IMR-90 (cell line): ENCODE measurements at regions not wholly inside any gene's neighbourhood (a gene's known extent, or its start where the extent isn't known, plus 50 kb on each side); places are given as distances from the start of the nearest gene placed in this dataset.

ENCODE experiments used
- ATAC-seq: fragments of 200-7000 bp; cut with Tn5 transposase; 2 replicates; pipeline ENCODE4 v1.9.1; 2020; ENCODE audit warnings: low read depth, mild to moderate bottlenecking, moderate library complexity
- BruUV-seq: library from RNA; stranded (reverse); fragments of 400-500 nt; replicated peaks from 2 replicates; lab custom pipeline; 2021; lab: Mats Ljungman, UMichigan
- CTCF ChIA-PET: fragments of 300-600 bp; formaldehyde crosslinking; extraction: SDS; loops from one replicate; lab custom pipeline; 2021; ENCODE audit warnings: antibody characterized with exemption; lab: Yijun Ruan, JAX
- POLR2A ChIA-PET: fragments of 300-600 bp; sonication (Branson Sonifier 250); formaldehyde crosslinking; loops from one replicate; lab custom pipeline; 2022; ENCODE audit warnings: antibody characterized with exemption; ENCODE audit not compliant: unreplicated experiment; lab: Charles Lee
- DNase-seq: peaks from one replicate; pipeline ENCODE4 v3.0.0; 2013
- H2AFZ ChIP-seq: replicated peaks from 2 replicates; pipeline ENCODE3; 2013; ENCODE audit warnings: low read length, mild to moderate bottlenecking; ENCODE audit not compliant: poor library complexity
- H2AK5ac ChIP-seq: 2 replicates; pipeline ENCODE4 v1.6.1; 2013; ENCODE audit warnings: low read depth, low read length, inconsistent platforms
- H2AK9ac ChIP-seq: replicated peaks from 2 replicates; pipeline ENCODE3; 2013; ENCODE audit warnings: mild to moderate bottlenecking, low read depth, low read length, moderate library complexity; ENCODE audit not compliant: poor library complexity
- H2BK120ac ChIP-seq: 2 replicates; pipeline ENCODE4 v1.6.1; 2013; ENCODE audit warnings: low read depth, low read length, inconsistent platforms
- H2BK15ac ChIP-seq: 3 replicates; pipeline ENCODE4 v1.6.1; 2013; ENCODE audit warnings: low read depth, low read length, inconsistent platforms
- H2BK20ac ChIP-seq: 2 replicates; pipeline ENCODE4 v1.6.1; 2013; ENCODE audit warnings: low read depth, mild to moderate bottlenecking, inconsistent platforms, low read length, moderate library complexity
- H2BK5ac ChIP-seq: 2 replicates; pipeline ENCODE4 v1.6.1; 2013; ENCODE audit warnings: mild to moderate bottlenecking, low read depth, low read length, inconsistent platforms; ENCODE audit not compliant: poor library complexity, severe bottlenecking
- H3K14ac ChIP-seq: replicated peaks from 2 replicates; pipeline ENCODE4 v1.6.1; 2013; ENCODE audit warnings: low read depth, low read length, inconsistent platforms
- H3K18ac ChIP-seq: 2 replicates; pipeline ENCODE4 v1.6.1; 2013; ENCODE audit warnings: low read depth, low read length, control low read depth
- H3K23ac ChIP-seq: 2 replicates; pipeline ENCODE4 v1.6.1; 2013; ENCODE audit warnings: low read depth, low read length, inconsistent platforms
- H3K27ac ChIP-seq: 2 replicates; pipeline ENCODE4 v1.5.1; 2013; ENCODE audit warnings: mild to moderate bottlenecking, control low read depth, low read length; ENCODE audit not compliant: insufficient read depth
- H3K27me3 ChIP-seq: 2 replicates; pipeline ENCODE4 v1.6.1; 2013; ENCODE audit warnings: low read length; ENCODE audit not compliant: control insufficient read depth, insufficient read depth
- H3K36me3 ChIP-seq: 2 replicates; pipeline ENCODE4 v1.6.1; 2013; ENCODE audit warnings: low read length, mixed read lengths; ENCODE audit not compliant: control insufficient read depth, insufficient read depth
- H3K4ac ChIP-seq: 2 replicates; pipeline ENCODE4 v1.6.1; 2013; ENCODE audit warnings: low read depth, low read length, inconsistent platforms
- H3K4me1 ChIP-seq: 2 replicates; pipeline ENCODE4 v1.6.1; 2013; ENCODE audit warnings: low read length, mixed read lengths; ENCODE audit not compliant: control insufficient read depth, insufficient read depth
- H3K4me2 ChIP-seq: 2 replicates; pipeline ENCODE4 v1.6.1; 2013; ENCODE audit warnings: low read depth, mild to moderate bottlenecking, control low read depth, low read length, moderate library complexity
- H3K4me3 ChIP-seq: 2 replicates; pipeline ENCODE4 v1.5.1; 2013; ENCODE audit warnings: low read depth, mild to moderate bottlenecking, control low read depth, low read length, moderate library complexity; ENCODE audit not compliant: insufficient read depth
- H3K56ac ChIP-seq: 2 replicates; pipeline ENCODE4 v1.6.1; 2013; ENCODE audit warnings: low read length, inconsistent platforms; ENCODE audit not compliant: insufficient read depth; ENCODE audit errors: extremely low read depth
- H3K79me1 ChIP-seq, 2 experiments: 2 replicates each; pipeline ENCODE4 v1.6.1; 2013; ENCODE audit warnings: low read length in 2 of 2, inconsistent platforms in 1 of 2, low read depth in 1 of 2
- H3K9ac ChIP-seq: 2 replicates; pipeline ENCODE4 v1.6.1; 2013; ENCODE audit warnings: low read depth, low read length, control low read depth
- H3K9me1 ChIP-seq: 2 replicates; pipeline ENCODE4 v1.6.1; 2013; ENCODE audit warnings: low read length, inconsistent platforms; ENCODE audit not compliant: insufficient read depth
- H3K9me3 ChIP-seq: 2 replicates; pipeline ENCODE4 v1.6.1; 2013; ENCODE audit warnings: low read length; ENCODE audit not compliant: control insufficient read depth, insufficient read depth
- H4K20me1 ChIP-seq: 2 replicates; pipeline ENCODE4 v1.6.1; 2013; ENCODE audit warnings: low read length, inconsistent platforms; ENCODE audit not compliant: insufficient read depth
- H4K5ac ChIP-seq: 2 replicates; pipeline ENCODE4 v1.6.1; 2013; ENCODE audit warnings: mild to moderate bottlenecking, low read depth, low read length, control low read depth
- H4K8ac ChIP-seq, 2 experiments: 2 replicates each; pipeline ENCODE4 v1.6.1; 2013; ENCODE audit warnings: low read depth in 2 of 2, low read length in 2 of 2, control low read depth in 1 of 2, inconsistent platforms in 1 of 2
- H4K91ac ChIP-seq: 2 replicates; pipeline ENCODE4 v1.6.1; 2013; ENCODE audit warnings: low read depth, low read length, inconsistent platforms; ENCODE audit not compliant: insufficient read depth
- CHD1 ChIP-seq: IDR thresholded peaks from 2 replicates; pipeline ENCODE4 v1.6.1; 2012; ENCODE audit warnings: low read depth, low read length, improper control_type of control experiment
- MAFK ChIP-seq: IDR thresholded peaks from 2 replicates; pipeline ENCODE4 v1.6.1; 2012; ENCODE audit warnings: low read depth, low read length, improper control_type of control experiment
- POLR2A ChIP-seq: IDR thresholded peaks from 2 replicates; pipeline ENCODE4 v1.6.1; 2012; ENCODE audit warnings: mild to moderate bottlenecking, low read depth, low read length
- RAD21 ChIP-seq: IDR thresholded peaks from 2 replicates; pipeline ENCODE4 v1.6.1; 2012; ENCODE audit warnings: low read length, improper control_type of control experiment
- RCOR1 ChIP-seq: IDR thresholded peaks from 2 replicates; pipeline ENCODE4 v1.6.1; 2012; ENCODE audit warnings: mild to moderate bottlenecking, low read length, improper control_type of control experiment; ENCODE audit not compliant: insufficient replicate concordance
- SMC3 ChIP-seq: fragments of 150-350 bp; IDR thresholded peaks from 2 replicates; pipeline ENCODE4 v1.6.1; 2016; ENCODE audit warnings: low read depth, mild to moderate bottlenecking, antibody characterized with exemption, low read length, moderate library complexity
- WGBS, 2 experiments: methylation state at CpG; one replicate each; pipeline versions ENCODE4 v1.1.5 to v1.1.7; 2013; ENCODE audit warnings: missing lambda C conversion rate in 2 of 2; ENCODE audit not compliant: insufficient read length in 1 of 2; ENCODE audit errors: extremely low coverage in 2 of 2; 5-methylcytosine and 5-hydroxymethylcytosine counted together
- dilution Hi-C: fragments of 300-500 bp; cut with HindIII; formaldehyde crosslinking; loops from one replicate; pipeline ENCODE4 v1.14.3; 2018; ENCODE audit warnings: low sequenced_read_pairs; ENCODE audit not compliant: unreplicated experiment
- in situ Hi-C: fragments of 300-500 bp; cut with MboI; formaldehyde crosslinking; loops from 3 replicates; pipeline ENCODE4 v1.14.3; 2019; ENCODE audit warnings: low sequenced_read_pairs, inconsistent platforms, mixed read lengths
- intact Hi-C: fragments of 100-400 bp; cut with micrococcal nuclease; formaldehyde crosslinking; loops from 2 replicates; pipeline ENCODE4 v1.10.0; 2022
- TF ChIP-seq, protein P1 (sequence below): conservative IDR thresholded peaks from 2 replicates; pipeline ENCODE4 v1.5.1; 2012; ENCODE audit warnings: mild to moderate bottlenecking, low read depth, low read length, improper control_type of control experiment

DNA sequence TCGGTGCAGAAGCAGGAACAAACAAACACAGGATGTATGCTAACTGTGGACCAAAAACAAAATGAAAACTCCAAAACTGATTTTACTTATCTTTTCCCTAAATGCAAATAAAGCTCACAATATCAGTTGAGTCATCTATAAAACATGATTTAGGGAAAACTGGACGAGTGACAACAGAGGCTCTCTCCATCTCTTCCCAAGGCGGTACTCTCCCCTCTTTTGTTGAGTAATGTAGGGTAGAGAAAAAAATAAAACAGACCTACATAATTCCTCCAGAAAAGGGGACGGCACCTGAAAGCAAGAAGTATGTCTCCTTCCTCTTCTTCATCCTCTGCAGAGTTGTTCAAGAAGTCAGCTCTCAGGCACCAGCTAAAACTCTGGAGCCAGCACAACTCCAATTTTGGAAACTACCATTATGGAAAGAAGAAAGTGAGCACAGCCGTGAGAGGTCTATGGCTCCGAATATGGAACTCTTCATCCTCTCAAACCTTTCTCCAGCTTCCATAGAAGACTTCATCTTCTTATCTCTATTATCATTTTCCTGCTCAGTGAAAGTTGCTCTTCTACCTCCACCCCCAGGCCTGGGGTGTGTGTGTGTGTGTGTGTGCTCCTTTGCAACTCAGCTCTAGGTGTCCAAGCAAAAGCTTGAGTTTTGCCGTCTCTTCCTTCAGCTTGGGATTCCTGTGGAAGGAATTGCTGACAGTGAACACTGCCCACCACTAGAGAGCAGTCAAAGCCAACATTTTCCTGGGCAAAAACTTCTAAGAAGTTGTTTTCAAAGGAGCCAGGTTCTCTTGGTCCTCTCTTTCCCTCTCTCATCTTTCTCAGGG lies 155.4 kb downstream of the DIO2 start:
- Histone ChIP-seq H3K23ac (no peak overlapping the region), H3K4me3 (no peak overlapping the region), H2AK5ac (no peak overlapping the region), H4K91ac (peak overlapping the region; percentile 33; the same call in 1 of the 2 replicates), H2AK9ac (no peak overlapping the region), H3K14ac (0 out of 2 replicates have a peak overlapping the region, but pooled peaks have one; percentile 19), H3K9ac (no peak overlapping the region), H4K5ac (no peak overlapping the region), H3K18ac (no peak overlapping the region), H3K56ac (no peak overlapping the region), H4K8ac (peak overlapping the region in 1 of 2 experiments; percentile 53; a peak in 2 of 4 replicates), H3K27me3 (no peaks in the 10 kb centered on the region), H2BK120ac (peak overlapping the region; percentile 53), H3K27ac (no peak overlapping the region), H3K4me2 (no peak overlapping the region; the same call in 1 of the 2 replicates), H4K20me1 (no peaks in the 10 kb centered on the region), H2AFZ (no peak overlapping the region), H3K36me3 (no peaks in the 10 kb centered on the region), H2BK15ac (no peak overlapping the region), H3K9me3 (no peaks in the 10 kb centered on the region), H2BK5ac (no peak overlapping the region), H2BK20ac (peak overlapping the region; percentile 66), H3K4me1 (no peaks in the 10 kb centered on the region; the same call in 1 of the 2 replicates), H3K79me1 (no peaks in the 10 kb centered on the region), H3K9me1 (no peaks in the 10 kb centered on the region), H3K4ac (no peak overlapping the region; the same call in none of the 2 replicates)
- dilution Hi-C loops, result no loop called here
- in situ Hi-C loops, result loop anchor here (5.0 to 25.0 kb wide), 3 partner anchors 556 to 1041 kb away; no protein-coding TSS in a partner anchor
- WGBS, 2 experiments, result no CpG with 5 or more reads among the region's 7 CpGs
- ATAC-seq, result peak; percentile 80
- ChIA-PET CTCF (interaction anchor here (0.6 to 1.7 kb wide), 14 partner anchors 8 to 931 kb away, joined by 3 to 9 read pairs (median 5); no protein-coding TSS in a partner anchor), POLR2A (no interaction called here)
- intact Hi-C loops, result loop anchor here (1.0 to 5.0 kb wide), 13 partner anchors 157 to 1122 kb away; no protein-coding TSS in a partner anchor
- BruUV-seq, result no TSS peak
- TF ChIP-seq SMC3 (peak; percentile 94), CHD1 (no peak), POLR2A (no peak), RAD21 (peak; percentile 94), MAFK (peak; percentile 45), RCOR1 (no peak)
- TF ChIP-seq, protein P1, sequence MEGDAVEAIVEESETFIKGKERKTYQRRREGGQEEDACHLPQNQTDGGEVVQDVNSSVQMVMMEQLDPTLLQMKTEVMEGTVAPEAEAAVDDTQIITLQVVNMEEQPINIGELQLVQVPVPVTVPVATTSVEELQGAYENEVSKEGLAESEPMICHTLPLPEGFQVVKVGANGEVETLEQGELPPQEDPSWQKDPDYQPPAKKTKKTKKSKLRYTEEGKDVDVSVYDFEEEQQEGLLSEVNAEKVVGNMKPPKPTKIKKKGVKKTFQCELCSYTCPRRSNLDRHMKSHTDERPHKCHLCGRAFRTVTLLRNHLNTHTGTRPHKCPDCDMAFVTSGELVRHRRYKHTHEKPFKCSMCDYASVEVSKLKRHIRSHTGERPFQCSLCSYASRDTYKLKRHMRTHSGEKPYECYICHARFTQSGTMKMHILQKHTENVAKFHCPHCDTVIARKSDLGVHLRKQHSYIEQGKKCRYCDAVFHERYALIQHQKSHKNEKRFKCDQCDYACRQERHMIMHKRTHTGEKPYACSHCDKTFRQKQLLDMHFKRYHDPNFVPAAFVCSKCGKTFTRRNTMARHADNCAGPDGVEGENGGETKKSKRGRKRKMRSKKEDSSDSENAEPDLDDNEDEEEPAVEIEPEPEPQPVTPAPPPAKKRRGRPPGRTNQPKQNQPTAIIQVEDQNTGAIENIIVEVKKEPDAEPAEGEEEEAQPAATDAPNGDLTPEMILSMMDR, result peak; percentile 87
- peak; percentile 78 for DNase-seq
